B cell (primary cell): ENCODE measurements at regions not wholly inside any gene's neighbourhood (a gene's known extent, or its start where the extent isn't known, plus 50 kb on each side); places are given as distances from the start of the nearest gene placed in this dataset.
"Not testable (repeated sequence)": the region's sequence is repeated elsewhere in the genome, so short reads cannot be mapped to it uniquely, and the experiment has no call there.

ENCODE experiments used
- ATAC-seq: fragments of 200-7000 bp; cut with Tn5 transposase; one replicate; pipeline ENCODE4 v1.10.0; 2021; ENCODE audit warnings: low read depth, mild to moderate bottlenecking, moderate number of reproducible peaks, moderate library complexity
- CTCF ChIA-PET: fragments of 350-600 bp; sonication (Branson Sonifier 250); formaldehyde crosslinking; loops from one replicate; lab custom pipeline; 2021; ENCODE audit warnings: antibody characterized with exemption, inconsistent platforms; lab: Charles Lee
- POLR2A ChIA-PET: fragments of 350-600 bp; sonication (Branson Sonifier 250); formaldehyde crosslinking; loops from one replicate; lab custom pipeline; 2021; ENCODE audit warnings: antibody characterized with exemption; lab: Charles Lee
- DNase-seq: peaks from one replicate; pipeline ENCODE4 v3.0.0; 2013
- H2AFZ ChIP-seq: 2 replicates; pipeline ENCODE4 v1.6.1; 2012; ENCODE audit warnings: mild to moderate bottlenecking, low read depth, low read length; ENCODE audit not compliant: insufficient read depth, poor library complexity, severe bottlenecking
- H3K27ac ChIP-seq, 2 donors: 1 replicate in 1 of 2; 2 replicates in 1 of 2; pipeline ENCODE4 v1.5.1; 2012 to 2013; ENCODE audit warnings: low read length in 2 of 2, mild to moderate bottlenecking in 2 of 2, moderate library complexity in 1 of 2
- H3K27me3 ChIP-seq, 4 experiments: fragments of 200-600 bp in 1 of 4; sonication (generic) in 1 of 4; replicated peaks in 1 of 4; 1 replicate in 2 of 4; 2 replicates in 2 of 4; pipeline versions ENCODE4 v1.6.1 to v1.7.0; 2013 to 2016; ENCODE audit warnings: low read length in 3 of 4, mild to moderate bottlenecking in 2 of 4, mixed read lengths in 1 of 4, moderate library complexity in 1 of 4; ENCODE audit not compliant: insufficient read depth in 4 of 4, control insufficient read depth in 3 of 4; ENCODE audit errors: control extremely low read depth in 1 of 4
- H3K36me3 ChIP-seq, 2 experiments: replicated peaks in 1 of 2; 1 replicate in 1 of 2; 2 replicates in 1 of 2; pipeline versions ENCODE4 v1.6.1 to v1.7.1; 2013; ENCODE audit warnings: low read length in 1 of 2; ENCODE audit not compliant: insufficient read depth in 2 of 2, control insufficient read depth in 1 of 2; ENCODE audit errors: control extremely low read depth in 1 of 2, extremely low read depth in 1 of 2
- H3K4me1 ChIP-seq, 2 donors: fragments of 200-600 bp in 1 of 2; sonication (generic) in 1 of 2; 1 replicate in 1 of 2; 2 replicates in 1 of 2; pipeline versions ENCODE4 v1.5.1 to v1.6.1; 2013 to 2017; ENCODE audit warnings: low read length in 2 of 2; ENCODE audit not compliant: control insufficient read depth in 2 of 2, insufficient read depth in 2 of 2
- H3K4me2 ChIP-seq: replicated peaks from 2 replicates; pipeline ENCODE3; 2012; ENCODE audit warnings: mild to moderate bottlenecking, low read depth, low read length; ENCODE audit not compliant: poor library complexity, severe bottlenecking
- H3K4me3 ChIP-seq, 5 experiments: fragments of 200-600 bp in 1 of 5; sonication (generic) in 1 of 5; 1 replicate in 3 of 5; 2 replicates in 2 of 5; pipeline versions ENCODE4 v1.5.1 to v1.7.0; 2011 to 2016; ENCODE audit warnings: low read length in 4 of 5, mild to moderate bottlenecking in 4 of 5, low read depth in 2 of 5, control low read depth in 1 of 5, moderate library complexity in 1 of 5; ENCODE audit not compliant: insufficient read depth in 1 of 5; ENCODE audit errors: control extremely low read depth in 1 of 5, extremely low read depth in 1 of 5
- H3K79me2 ChIP-seq: fragments of 200-600 bp; sonication (generic); one replicate; pipeline ENCODE4 v1.6.0; 2016; ENCODE audit warnings: low read length; ENCODE audit not compliant: control insufficient read depth, insufficient read depth
- H3K9ac ChIP-seq: fragments of 200-600 bp; sonication (generic); 2 replicates; pipeline ENCODE4 v1.6.1; 2017; ENCODE audit warnings: mild to moderate bottlenecking, low read length, moderate library complexity
- H3K9me3 ChIP-seq, 3 donors: one replicate each; pipeline versions ENCODE4 v1.6.1 to v1.7.1; 2013; ENCODE audit warnings: low read length in 2 of 3; ENCODE audit not compliant: control insufficient read depth in 2 of 3, insufficient read depth in 1 of 3; ENCODE audit errors: control extremely low read depth in 1 of 3
- H4K20me1 ChIP-seq: 2 replicates; pipeline ENCODE4 v1.6.0; 2012; ENCODE audit warnings: mild to moderate bottlenecking, low read length; ENCODE audit not compliant: insufficient read depth, control insufficient read depth, poor library complexity, severe bottlenecking
- H3K27ac Mint-ChIP-seq: one replicate; pipeline ENCODE4 v1.8.0; 2021; ENCODE audit warnings: mixed read lengths
- H3K27me3 Mint-ChIP-seq: one replicate; pipeline ENCODE4 v1.8.0; 2021; ENCODE audit warnings: mixed read lengths
- H3K4me1 Mint-ChIP-seq: one replicate; pipeline ENCODE4 v1.8.0; 2021; ENCODE audit warnings: mixed read lengths
- H3K4me3 Mint-ChIP-seq: one replicate; pipeline ENCODE4 v1.8.0; 2021; ENCODE audit warnings: mixed read lengths
- H3K9me3 Mint-ChIP-seq: one replicate; pipeline ENCODE4 v1.8.0; 2022; ENCODE audit warnings: mixed read lengths; ENCODE audit not compliant: insufficient read depth
- CTCF ChIP-seq: fragments of 200-600 bp; IDR thresholded peaks from one replicate; pipeline ENCODE4 v1.8.0; 2022; ENCODE audit warnings: antibody characterized with exemption, mild to moderate bottlenecking
- EZH2 ChIP-seq: IDR thresholded peaks from 2 replicates; pipeline ENCODE4 v1.6.1; 2012; ENCODE audit warnings: borderline replicate concordance, low read depth, mild to moderate bottlenecking, moderate library complexity, low read length; ENCODE audit not compliant: insufficient read depth, poor library complexity, severe bottlenecking
- WGBS: methylation state at CpG from one replicate; pipeline ENCODE4 v1.1.5; 2013; ENCODE audit warnings: missing lambda C conversion rate; ENCODE audit not compliant: insufficient coverage; 5-methylcytosine and 5-hydroxymethylcytosine counted together
- intact Hi-C: fragments of 100-400 bp; cut with micrococcal nuclease; formaldehyde crosslinking; loops from one replicate; pipeline ENCODE4 v1.10.0; 2022

- ATAC-seq (no peak), DNase-seq (no peak)
- 77% methylated on average over 2 of the region's 5 CpGs for WGBS
- H3K27ac Mint-ChIP-seq: no peak overlapping the region
- Histone ChIP-seq H3K4me2 (no peak overlapping the region), H3K9me3 (no peaks in the 10 kb centered on the region), H3K4me3 (no peak overlapping the region), H3K27ac (no peak overlapping the region), H3K9ac (no peak overlapping the region), H2AFZ (no peak overlapping the region), H3K36me3 (no peaks in the 10 kb centered on the region), H3K79me2 (no peaks in the 10 kb centered on the region), H4K20me1 (no peaks in the 10 kb centered on the region), H3K27me3 (no peaks in the 10 kb centered on the region), H3K4me1 (no peaks in the 10 kb centered on the region)
- TF ChIP-seq EZH2 (no peak), CTCF (no peak)
- H3K4me1 Mint-ChIP-seq: no peaks in the 10 kb centered on the region
- no peaks in the 10 kb centered on the region for H3K27me3 Mint-ChIP-seq
- intact Hi-C loops: no loop called here
- no peak overlapping the region for H3K4me3 Mint-ChIP-seq
- H3K9me3 Mint-ChIP-seq: peaks cover 10% of the 10 kb centered on the region
- ChIA-PET POLR2A (no interaction called here), CTCF (no interaction called here)
These were observed 557.7 kb upstream of the CHAC2 start for GRCh38 chr2:53209679-53210458.

- Mint-ChIP-seq H3K4me3 (no peak overlapping the region), H3K4me1 (no peaks in the 10 kb centered on the region), H3K27me3 (no peaks in the 10 kb centered on the region), H3K9me3 (peaks cover 3% of the 10 kb centered on the region), H3K27ac (no peak overlapping the region)
- Histone ChIP-seq H3K4me1 (no peaks in the 10 kb centered on the region), H3K9me3 (no peaks in the 10 kb centered on the region), H3K9ac (no peak overlapping the region), H3K79me2 (no peaks in the 10 kb centered on the region), H3K4me3 (no peak overlapping the region), H3K27me3 (no peaks in the 10 kb centered on the region), H3K4me2 (no peak overlapping the region), H3K27ac (no peak overlapping the region), H3K36me3 (no peaks in the 10 kb centered on the region), H2AFZ (no peak overlapping the region), H4K20me1 (no peaks in the 10 kb centered on the region)
- DNase-seq (no peak), ATAC-seq (no peak)
- CTCF ChIA-PET: no interaction called here
- WGBS: 87% methylated on average over 4 of the region's 4 CpGs
- intact Hi-C loops: no loop called here
- POLR2A ChIA-PET: no interaction called here
- TF ChIP-seq CTCF (no peak), EZH2 (no peak)
These were observed 558.8 kb upstream of the CHAC2 start for GRCh38 chr2:53208815-53209214.

- H4K20me1 ChIP-seq, POLR2A ChIA-PET, H3K4me1 Mint-ChIP-seq, H3K9ac ChIP-seq, CTCF ChIA-PET, H3K4me2 ChIP-seq, H3K4me3 Mint-ChIP-seq, H3K9me3 ChIP-seq, H3K27ac ChIP-seq, H3K27ac Mint-ChIP-seq, H3K79me2 ChIP-seq, H3K9me3 Mint-ChIP-seq, ATAC-seq, H3K27me3 ChIP-seq, intact Hi-C loops, H3K4me1 ChIP-seq, H2AFZ ChIP-seq, DNase-seq, H3K36me3 ChIP-seq, H3K27me3 Mint-ChIP-seq, H3K4me3 ChIP-seq: not testable (repeated sequence)
- no CpG with 5 or more reads among the region's 1 CpG for WGBS
These were observed 561.4 kb upstream of the CHAC2 start for GRCh38 chr2:53206226-53206625.
